HG02798 (cell line): ENCODE measurements at regions not wholly inside any gene's neighbourhood (a gene's known extent, or its start where the extent isn't known, plus 50 kb on each side); places are given as distances from the start of the nearest gene placed in this dataset.
A peak's percentile ranks its signal among the peaks of the same experiment; 100 is the strongest.

Experiments
- ATAC-seq: cut with Tn5 transposase; IDR thresholded peaks from one replicate; pipeline ENCODE4 v1.9.1; 2021; ENCODE audit warnings: mild to moderate bottlenecking; ENCODE audit not compliant: unreplicated experiment, poor library complexity

DNA sequence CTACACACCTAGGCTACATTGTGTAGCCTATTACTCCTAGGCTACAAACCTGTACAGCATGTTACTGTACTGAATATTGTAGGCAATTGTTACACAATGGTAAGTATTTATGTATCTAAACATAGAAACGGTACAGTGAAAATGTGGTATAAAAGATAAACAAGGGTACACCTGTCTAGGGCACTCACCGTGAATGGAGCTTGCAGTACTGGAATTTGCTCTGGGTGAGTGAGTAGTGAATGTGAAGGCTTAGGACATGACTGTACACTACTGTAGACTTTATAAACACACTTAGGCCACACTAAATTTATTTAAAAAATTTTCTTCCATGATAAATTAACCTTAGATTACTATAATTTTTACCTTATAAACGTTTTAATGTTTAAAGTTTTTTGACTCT, 171.7 kb upstream of the NCAM1 start:
- no peak for ATAC-seq

DNA sequence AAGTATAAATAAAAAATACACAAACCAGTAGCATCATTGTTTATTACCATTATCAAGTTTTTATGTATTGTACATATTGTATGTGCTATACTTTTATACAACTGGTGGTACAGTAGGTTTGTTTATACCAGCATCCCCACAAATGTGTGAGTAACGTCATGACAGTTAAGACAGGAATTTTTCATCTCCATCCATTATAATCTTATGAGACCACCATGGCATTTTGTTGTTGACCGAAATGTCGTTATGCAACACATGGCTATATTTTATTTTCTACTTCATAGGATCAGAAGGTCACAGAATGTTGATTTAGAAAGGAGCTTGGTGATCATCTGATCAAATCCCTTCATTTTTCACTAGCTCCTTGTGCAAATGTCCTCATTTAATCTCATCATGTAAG, 170.9 kb upstream of the NCAM1 start:
- no peak for ATAC-seq

DNA sequence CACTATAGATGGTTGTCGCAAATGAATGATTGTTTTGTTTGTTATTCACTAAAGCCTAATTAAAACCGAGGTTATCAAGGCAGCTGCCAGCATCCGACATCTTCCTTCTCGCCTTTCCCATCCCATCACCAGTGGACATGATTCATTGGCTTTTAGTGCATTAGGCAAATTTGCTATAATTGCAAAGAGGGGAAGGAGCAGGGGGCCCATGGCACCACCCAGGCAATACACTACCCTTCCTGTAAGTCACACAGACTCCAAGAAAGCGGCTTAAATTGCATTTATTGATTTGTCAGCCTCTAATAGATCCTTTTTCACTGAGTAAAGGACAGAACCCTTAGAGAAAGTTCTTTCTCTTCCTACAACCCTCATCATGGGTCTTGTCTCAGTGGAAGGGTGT, 169.2 kb upstream of the NCAM1 start:
- ATAC-seq: no peak

DNA sequence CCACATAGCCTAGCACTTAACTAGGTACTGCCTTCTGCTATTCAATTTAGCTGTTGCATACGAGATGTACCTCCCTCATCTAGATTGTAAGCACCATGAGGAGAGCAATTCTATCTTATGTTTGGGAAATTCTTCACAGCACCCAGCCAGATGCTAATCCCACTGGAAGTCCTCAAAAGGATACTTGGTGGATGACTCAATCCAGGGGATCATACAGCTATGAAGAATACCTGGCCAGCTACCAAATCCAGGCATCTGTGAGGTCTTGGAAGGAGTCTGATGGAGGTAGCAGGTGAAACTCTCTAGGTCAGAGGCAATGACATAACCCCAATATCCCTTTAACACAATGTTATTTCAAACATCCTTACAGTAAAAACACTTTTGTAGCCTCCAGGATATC, 167.8 kb upstream of the NCAM1 start:
- no peak for ATAC-seq

DNA sequence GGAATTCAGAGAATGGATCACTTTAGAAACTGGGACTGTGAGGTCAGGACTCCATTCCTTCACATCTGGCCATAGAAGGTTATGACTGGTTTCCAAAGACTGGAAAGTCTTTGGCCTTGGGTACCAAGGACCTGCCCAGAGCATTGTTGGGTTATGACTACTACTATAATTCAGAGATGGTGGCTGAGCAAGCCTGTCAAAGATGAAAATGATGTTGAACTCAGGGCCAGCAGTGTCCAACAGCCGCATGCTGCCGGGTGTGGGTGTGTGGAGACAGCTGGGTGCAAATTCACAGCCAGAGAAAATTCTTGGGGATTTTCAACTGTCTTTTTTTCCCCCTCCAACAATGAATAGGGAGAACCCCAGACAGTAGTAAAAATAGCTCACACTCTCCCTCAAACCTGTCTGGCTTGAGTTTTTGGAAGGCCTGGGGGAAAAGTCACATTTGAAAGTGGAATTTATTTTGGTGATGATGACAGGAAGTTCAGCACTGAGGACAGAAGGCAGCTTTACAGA, 166.8 kb upstream of the NCAM1 start:
- ATAC-seq: no peak

DNA sequence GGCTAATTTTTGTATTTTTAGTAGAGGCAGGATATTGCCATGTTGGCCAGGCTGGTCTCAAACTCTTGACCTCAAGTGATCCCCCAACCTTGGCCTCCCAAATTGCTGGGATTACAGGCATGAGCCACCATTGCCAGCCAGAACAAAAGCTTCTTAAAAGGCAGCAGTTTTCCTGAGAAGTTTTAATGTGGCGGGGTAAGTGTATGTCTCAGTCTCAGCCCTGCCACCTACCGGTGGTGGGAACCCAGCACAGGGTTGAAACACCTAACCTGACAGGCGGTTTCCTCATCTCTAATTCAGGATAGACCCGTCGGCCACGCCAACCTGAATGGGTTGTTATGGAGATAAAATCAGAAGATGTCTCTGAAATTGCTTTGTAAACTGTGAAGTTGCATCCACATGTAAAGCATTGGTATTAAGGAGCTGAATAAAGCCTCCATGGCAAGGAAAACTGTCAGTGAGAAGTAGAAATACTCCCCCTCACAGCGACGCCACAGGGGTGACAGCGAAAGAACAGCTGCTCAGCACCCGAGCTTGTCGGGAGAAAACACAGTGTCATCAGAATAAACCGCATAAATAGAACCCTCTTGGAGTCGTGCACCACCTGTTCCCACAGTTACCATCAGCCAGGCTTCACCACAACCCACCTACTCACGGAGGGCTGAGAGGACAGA, 165.9 kb upstream of the NCAM1 start:
- ATAC-seq: peak; percentile 54

DNA sequence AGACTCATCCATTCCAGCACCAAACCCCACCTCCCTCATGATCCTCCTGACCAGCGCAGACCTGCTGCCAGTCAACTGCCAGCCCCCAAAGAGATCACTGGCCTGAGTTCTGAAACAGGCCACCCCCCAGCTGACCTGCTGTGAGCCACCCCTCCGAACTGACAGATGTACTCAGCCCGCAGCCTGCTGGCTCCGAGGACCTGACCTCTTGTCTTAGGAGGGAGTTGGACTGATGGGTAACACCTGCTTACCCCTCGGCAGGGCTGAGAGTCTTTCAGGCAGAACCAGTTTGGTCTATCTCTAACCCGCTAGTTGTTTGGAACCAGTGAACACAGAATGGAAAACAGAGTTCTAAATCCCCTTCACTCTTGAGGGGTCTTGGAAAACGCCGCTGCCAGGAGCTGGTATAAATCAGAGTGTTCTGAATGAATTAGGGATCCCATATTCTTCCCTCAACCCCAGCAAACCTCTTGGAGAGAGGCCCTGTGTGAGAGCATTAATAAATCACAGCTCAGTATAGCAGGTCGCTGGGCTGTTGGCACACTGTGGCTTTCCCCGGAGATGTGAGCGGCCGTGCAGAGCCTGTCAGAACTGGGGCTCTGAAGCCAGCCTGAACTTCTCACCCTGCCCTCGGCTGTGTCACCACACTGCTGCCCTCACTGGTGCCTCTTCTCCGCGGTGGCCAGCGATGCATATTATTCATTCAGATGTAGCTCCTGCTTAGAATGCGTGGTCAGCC, 165.1 kb upstream of the NCAM1 start:
- ATAC-seq: no peak

DNA sequence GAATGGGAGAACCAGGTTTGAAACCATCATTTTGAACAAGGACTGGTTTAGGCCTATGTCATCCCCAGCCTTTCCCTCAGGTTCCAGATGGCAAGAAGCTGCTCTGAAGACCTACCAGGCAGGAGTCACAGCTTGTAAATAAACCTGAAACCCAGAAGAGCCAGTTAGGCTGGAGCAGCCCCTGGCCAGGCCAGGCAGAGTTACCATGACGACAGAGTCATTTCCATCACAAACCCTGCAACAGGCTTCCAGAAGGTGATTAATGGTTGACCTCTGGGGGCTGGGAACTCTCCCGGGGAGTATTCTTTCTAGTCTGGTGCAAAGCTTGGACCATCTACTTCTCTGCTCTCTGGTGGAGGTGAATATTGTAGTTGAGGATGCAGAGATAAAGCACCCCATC, 164.1 kb upstream of the NCAM1 start:
- no peak for ATAC-seq

DNA sequence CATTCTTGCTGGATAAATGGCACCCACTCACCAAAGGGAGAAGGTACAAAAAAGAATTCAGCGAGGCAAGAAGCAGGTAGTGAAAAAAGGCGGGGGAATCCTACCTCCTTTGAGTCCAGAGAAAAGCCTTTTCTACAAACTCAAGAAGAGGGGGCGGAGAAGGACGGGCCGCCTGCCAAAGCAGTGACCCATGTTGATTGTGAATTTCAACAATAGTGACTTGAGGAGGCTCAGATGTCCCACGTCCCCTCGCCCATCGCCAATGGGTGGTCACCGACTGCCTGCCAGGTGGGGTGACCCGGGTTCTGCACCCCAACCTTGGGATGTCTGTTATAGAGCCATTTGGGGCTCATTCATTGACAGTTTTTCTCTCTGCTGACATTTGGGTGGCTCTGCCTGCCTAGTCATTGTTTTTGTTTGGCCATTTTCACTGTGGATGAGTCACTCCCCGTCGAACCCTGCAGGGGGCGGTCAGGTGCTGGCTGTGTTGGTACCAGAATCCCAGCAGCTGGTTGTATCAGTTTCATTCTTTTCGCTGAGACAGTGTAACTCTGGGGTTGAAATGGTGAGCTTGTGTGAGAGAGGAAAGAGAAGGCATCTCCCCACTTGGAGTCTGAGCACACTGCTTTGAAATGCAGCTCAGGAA, 163.4 kb upstream of the NCAM1 start:
- peak; percentile 79 for ATAC-seq

DNA sequence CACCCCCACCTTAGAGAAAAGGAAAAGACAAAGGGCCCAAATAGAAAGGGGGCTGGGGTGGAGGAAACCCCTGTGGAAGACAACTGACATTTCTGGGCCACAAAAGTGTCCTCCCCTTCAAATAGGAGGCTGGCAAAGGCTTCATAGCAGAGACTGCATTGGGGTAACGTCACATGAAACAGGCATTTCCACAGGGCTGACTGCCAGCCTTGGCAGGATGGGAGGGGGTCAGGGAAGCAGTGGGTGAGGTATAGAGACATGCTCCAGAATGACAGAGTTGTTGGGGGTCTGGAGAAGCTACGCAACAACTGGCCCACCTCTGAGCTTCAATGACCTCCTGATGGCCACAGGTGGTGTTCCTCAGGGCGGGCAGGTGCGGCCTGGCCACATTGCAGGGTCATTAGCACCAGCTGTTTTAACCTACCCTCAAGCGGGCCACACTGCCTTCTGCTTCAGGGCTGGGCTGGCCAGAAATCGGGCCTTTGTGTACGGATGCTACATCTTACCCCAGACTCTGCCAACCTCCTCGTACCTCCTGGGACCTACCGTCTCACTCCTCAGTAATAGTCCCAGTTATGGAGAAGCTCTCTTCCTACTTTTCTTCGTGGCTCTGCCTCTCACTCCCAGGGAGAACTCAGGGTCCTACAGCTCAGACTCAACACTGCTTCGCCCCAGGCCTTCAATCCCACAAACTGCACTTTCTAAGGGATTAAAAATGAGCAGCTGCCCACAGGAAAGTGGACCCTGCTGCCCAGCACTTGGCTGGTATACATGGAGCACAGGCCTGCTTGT, 160.0 kb upstream of the NCAM1 start:
- ATAC-seq: no peak

DNA sequence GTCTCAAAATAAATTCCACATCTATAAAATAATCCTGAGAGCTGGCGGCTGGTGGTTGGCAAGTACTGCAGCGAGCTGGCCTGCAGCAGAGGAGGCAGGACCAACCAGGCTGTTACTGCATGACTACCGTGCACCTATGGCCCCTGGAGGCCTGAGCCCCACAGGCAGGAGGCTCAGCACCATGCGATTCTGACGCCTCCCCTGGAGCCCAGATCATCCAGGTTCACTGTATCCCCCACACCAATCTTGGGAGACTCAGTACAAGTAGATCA, 159.5 kb upstream of the NCAM1 start:
- no peak for ATAC-seq

DNA sequence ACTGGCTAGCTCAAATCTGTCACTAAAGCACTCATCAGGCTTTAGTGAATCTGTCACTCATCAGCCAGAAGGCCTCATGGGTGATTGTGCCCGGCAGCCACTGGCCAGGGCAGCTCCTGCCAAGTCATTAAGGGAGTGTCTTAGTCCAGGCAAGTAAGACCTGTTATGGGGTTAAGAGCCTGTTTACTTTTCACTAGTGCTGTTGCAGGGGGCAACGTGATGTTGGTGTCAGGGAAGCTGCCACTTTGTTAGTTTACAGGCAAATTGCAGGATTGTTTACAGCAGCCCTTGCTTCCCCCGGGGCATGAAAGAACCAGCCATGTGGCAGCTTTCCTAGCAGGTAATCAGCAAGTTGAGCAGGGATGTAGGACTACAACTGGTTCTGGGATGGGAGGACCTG, 155.6 kb upstream of the NCAM1 start:
- no peak for ATAC-seq

DNA sequence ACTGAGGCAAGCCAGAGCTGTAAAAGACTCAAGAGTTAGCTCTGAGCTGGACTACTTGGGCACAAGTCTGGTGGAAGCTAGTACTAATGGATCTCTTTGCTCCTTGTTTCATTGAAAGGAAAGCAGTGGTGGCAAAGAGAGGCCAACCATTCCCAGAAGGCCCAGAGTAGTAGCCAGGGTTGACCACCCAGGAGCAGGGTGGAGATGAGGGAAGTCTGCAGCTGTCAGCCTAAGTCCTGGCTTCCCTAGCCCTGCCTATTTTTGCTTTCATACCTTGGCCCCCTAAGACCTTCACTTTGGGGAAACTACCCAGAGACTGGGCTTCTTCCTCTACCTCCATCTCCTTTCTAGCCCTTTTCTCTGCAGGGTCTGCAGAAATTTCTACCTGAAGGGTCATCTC, 155.0 kb upstream of the NCAM1 start:
- ATAC-seq: no peak

DNA sequence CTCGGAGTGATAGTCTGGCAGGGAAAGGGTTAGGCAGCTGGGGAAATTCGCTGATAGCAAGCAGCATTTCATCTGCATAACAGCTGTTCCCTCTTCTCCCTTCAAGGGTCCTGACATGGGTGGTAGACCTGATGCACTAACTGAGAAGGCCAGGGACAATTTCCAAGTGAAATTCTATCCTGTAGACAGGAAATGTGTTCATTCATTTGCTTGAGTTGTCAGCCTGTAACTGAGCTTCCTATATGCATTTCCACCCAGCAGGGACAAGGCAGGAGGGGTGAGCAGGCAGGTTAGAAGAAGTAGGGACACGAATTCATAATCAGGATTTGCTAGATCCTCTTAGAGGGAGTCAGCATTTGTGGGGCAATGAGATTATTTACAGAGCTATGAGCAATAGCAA, 154.3 kb upstream of the NCAM1 start:
- no peak for ATAC-seq

DNA sequence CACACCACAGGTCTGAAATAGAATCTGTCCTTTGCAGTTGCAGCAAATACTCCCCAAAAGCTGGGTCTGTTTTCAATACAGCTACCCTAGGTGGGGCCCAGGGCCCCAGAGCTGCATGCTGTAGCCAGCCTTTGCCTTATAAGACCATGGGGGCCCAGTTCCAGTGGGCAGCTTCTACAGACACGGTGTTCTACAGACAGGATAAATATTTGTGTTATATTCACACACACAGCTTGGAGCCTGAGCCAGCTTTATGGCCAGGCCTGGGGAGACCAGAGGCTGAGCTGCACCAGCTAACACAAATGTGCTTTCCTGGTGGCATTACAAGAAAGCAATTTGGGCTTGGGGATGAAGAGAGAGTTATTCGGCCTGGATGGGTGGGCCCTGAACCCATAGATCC, 151.8 kb upstream of the NCAM1 start:
- ATAC-seq: no peak

DNA sequence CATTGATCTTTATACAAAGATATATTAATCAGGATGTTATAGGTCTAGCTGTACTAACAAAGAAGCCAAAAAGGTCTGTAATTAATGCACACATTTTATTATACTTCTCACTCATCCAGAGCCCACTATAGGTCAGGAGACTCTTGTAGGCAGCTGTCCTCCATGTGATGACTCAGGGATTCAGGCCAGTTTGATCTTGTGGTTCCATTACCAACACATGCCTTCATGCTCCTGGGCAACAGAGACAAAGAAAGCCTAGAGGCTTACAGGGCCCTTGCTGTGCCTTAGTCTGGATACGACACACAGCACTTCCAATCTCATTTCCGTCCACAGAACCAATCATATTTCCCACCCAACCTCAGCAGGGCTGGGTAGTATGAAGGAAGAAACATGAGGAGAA, 150.3 kb upstream of the NCAM1 start:
- no peak for ATAC-seq

DNA sequence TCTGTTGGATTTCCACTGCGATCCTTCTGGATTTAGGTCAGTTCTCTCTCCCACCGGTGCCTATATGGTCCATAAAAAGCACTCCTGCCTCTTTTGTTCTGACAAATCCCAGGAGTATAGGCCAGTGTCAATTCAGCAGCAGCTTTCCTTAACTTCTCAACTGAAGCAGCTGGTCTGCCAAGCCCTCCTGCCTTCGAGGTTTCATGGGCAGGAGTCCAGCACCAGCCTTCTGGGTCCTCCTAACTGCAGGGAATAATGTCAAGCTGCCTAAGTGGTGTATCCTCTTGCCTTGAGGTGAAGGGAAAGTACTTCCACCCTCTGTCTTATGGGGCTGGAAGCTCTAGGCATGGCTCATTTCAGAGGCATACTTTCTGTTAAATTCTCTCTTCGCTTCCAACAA, 149.4 kb upstream of the NCAM1 start:
- no peak for ATAC-seq

DNA sequence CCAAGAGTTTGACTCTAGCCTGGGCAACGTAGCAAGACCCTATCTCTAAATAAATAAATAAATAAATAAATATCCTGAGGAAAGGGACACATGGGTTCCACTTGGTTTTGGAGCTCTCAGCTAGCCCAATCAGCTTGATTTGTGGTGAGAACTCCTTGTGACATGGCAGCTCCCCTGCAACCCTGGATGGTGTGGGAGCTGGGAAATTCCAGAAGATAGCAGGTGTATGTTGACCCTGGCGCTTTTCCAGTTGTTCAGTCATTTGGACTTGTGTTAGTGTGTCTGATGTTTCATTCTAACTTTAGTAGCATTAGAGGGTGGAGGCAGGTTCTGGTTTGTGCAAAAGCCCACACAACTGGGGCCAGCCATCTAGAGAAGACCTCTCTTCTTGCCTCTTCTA, 148.5 kb upstream of the NCAM1 start:
- ATAC-seq: no peak

DNA sequence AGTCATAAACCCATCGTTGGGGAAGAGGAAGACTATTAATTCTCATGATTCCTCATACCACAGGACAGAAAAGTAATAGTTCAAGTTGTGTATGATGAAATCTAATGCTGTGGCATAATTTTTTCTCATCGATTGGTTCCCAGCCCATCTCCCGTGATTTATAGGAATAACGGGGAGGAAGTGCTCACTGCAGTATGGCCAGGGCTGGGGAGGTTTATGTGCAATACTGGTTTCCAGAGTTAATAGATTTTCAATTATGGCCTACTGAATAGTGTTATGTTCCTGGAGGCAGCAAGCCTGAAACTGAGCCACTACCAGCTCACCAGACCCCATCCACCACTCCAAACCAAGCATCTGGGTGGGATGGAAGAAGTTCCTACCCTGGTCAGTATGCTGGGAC, 147.1 kb upstream of the NCAM1 start:
- no peak for ATAC-seq

DNA sequence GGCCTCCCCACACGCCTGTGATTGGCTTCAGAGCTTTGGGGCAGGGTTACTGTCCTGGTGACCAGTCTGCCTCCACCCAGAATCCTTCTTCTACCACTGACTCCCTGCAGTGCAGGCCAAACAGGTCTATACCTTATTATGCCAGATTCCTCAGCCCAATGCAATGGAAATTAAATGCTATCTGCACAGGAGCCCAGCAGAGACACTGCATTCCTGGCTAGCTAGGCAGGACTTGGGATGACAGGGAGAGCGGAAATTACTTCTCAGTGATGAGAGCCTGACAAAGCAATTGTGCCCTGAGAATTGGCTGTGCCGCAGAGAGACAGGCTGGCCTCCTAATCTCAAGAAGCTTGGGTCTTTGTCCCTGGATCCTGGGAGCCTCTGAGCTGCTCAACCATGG, 143.8 kb upstream of the NCAM1 start:
- ATAC-seq: no peak
